SH-SY5Y (cell line): ENCODE measurements at regions not wholly inside any gene's neighbourhood (a gene's known extent, or its start where the extent isn't known, plus 50 kb on each side); places are given as distances from the start of the nearest gene placed in this dataset.

Experiments
- GATA2 ChIP-seq: IDR thresholded peaks from 2 replicates; pipeline ENCODE4 v1.6.1; 2011; ENCODE audit warnings: mild to moderate bottlenecking, low read depth, low read length
- GATA3 ChIP-seq: IDR thresholded peaks from 2 replicates; pipeline ENCODE4 v1.6.1; 2011; ENCODE audit warnings: low read depth, mild to moderate bottlenecking, low read length, moderate library complexity

DNA sequence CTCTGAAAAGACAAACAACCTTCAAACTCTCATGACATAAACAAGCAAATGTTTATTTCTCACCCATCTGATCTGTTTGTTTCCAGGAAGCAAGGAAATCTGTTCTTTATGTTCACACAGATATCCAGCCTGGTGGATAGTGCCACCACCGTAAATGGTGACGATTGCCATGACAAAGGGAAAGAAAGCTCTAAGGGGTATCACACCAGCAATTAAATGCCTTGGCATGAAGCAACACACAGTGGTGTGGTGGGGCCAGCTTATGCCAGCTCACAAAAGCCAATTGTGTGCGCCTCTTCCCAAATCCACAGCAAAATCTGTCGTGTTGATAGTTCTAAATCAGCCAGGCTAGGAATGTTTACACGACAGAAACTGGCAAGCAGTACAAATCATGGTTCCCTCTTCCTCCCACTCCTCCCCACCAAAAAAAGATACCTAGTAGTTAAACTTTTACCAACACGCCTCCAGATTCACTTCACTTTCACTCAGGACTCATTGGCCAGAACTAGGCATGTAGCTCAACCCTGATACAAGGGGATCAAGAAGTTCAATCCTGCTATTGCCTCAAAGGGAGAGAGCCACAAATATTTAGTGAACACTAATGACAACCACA is 189.2 kb upstream of the SLCO3A1 start:
- TF ChIP-seq GATA3 = no peak
- no peak for TF ChIP-seq GATA2
